ENCODE measurements at regions not wholly inside any gene's neighbourhood (a gene's known extent, or its start where the extent isn't known, plus 50 kb on each side); places are given as distances from the start of the nearest gene placed in this dataset.

DNA sequence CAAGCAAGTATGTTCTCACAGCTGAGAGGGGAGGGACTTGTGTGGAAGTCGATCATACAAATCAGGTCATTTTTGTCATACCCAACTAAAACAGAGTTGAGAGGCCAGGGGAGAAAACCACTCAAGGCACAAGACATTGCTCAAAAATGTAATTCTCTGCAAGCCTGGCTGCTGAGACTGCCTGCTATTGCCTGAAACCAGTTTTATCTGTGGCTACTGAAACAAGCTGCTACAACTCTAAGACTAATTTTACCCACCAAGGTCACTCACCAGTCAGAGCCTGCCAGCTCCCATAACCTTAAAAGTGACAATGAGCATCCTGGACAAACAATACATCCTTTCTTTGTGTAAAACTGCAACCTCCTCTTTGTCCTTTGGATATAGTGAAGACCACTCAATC is 54.1 kb upstream of the CST7 start:
- H2AK5ac ChIP-seq (ENCODE audit: low read depth, low read length) = no peak overlapping the region
- no CpG with 5 or more reads among the region's 1 CpG for WGBS, 2 experiments (ENCODE audit: extremely low coverage in 2 of 2, insufficient read length in 1 of 2)
- no peak overlapping the region for H3K9ac ChIP-seq (ENCODE audit: low read depth, low read length)
- H3K27me3 ChIP-seq (ENCODE audit: control insufficient read depth, insufficient read depth, low read length) = no peaks in the 10 kb centered on the region
- no TSS peak for BruUV-seq (replicated peaks)
- H4K91ac ChIP-seq (ENCODE audit: insufficient read depth, low read depth, low read length) = no peak overlapping the region
- no peak overlapping the region for H2BK120ac ChIP-seq (ENCODE audit: low read depth, low read length)
- H3K14ac ChIP-seq (replicated peaks; ENCODE audit: low read depth, low read length) = no peak overlapping the region
- POLR2A ChIA-PET (ENCODE audit: unreplicated experiment) = no interaction called here
- H3K18ac ChIP-seq (ENCODE audit: low read depth, low read length) = no peak overlapping the region
- no peak overlapping the region for H3K23ac ChIP-seq (ENCODE audit: low read depth, low read length)
- CTCF ChIA-PET = no interaction called here
- no peak overlapping the region for H2BK20ac ChIP-seq (ENCODE audit: low read depth, low read length)
- no peak overlapping the region for H3K4ac ChIP-seq (ENCODE audit: low read depth, low read length)
- intact Hi-C loops (cut with micrococcal nuclease) = no loop called here
- no peak overlapping the region for H2BK5ac ChIP-seq (ENCODE audit: low read depth, low read length, poor library complexity, severe bottlenecking)
- DNase-seq (no peak), ATAC-seq (ENCODE audit: low read depth) (no peak)
- H3K79me1 ChIP-seq (ENCODE audit: low read depth in 1 of 2, low read length in 2 of 2) = no peaks in the 10 kb centered on the region
- H3K4me2 ChIP-seq (ENCODE audit: low read depth, low read length) = no peak overlapping the region
- no peak overlapping the region for H2BK15ac ChIP-seq (ENCODE audit: low read depth, low read length)
- no peak overlapping the region for H4K8ac ChIP-seq (ENCODE audit: low read depth in 2 of 2, low read length in 2 of 2)
- no peaks in the 10 kb centered on the region for H3K4me1 ChIP-seq (ENCODE audit: control insufficient read depth, insufficient read depth, low read length)
- no peak overlapping the region for H2AFZ ChIP-seq (replicated peaks; ENCODE audit: low read length, poor library complexity)
- no peak for TF ChIP-seq POLR2A (IDR thresholded peaks at IDR 0.05; ENCODE audit: low read depth, low read length)
- TF ChIP-seq MXI1 (IDR thresholded peaks at IDR 0.05; ENCODE audit: borderline replicate concordance, low read depth, low read length) = no peak
- no peak for TF ChIP-seq RCOR1 (IDR thresholded peaks at IDR 0.05; ENCODE audit: insufficient replicate concordance, low read length)
- TF ChIP-seq FOS (IDR thresholded peaks at IDR 0.05; ENCODE audit: low read depth, low read length) = no peak
- TF ChIP-seq MAFK (IDR thresholded peaks at IDR 0.05; ENCODE audit: low read depth, low read length) = no peak
- no peak for TF ChIP-seq RFX5 (IDR thresholded peaks at IDR 0.05; ENCODE audit: low read depth, low read length)
- no peak for TF ChIP-seq RAD21 (IDR thresholded peaks at IDR 0.05; ENCODE audit: low read length)
- TF ChIP-seq, protein P1, sequence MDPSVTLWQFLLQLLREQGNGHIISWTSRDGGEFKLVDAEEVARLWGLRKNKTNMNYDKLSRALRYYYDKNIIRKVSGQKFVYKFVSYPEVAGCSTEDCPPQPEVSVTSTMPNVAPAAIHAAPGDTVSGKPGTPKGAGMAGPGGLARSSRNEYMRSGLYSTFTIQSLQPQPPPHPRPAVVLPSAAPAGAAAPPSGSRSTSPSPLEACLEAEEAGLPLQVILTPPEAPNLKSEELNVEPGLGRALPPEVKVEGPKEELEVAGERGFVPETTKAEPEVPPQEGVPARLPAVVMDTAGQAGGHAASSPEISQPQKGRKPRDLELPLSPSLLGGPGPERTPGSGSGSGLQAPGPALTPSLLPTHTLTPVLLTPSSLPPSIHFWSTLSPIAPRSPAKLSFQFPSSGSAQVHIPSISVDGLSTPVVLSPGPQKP (IDR thresholded peaks at IDR 0.05; ENCODE audit: borderline replicate concordance, low read depth, low read length) = no peak
- TF ChIP-seq MAZ (IDR thresholded peaks at IDR 0.05; ENCODE audit: borderline replicate concordance, low read depth, low read length) = no peak
- no peak for TF ChIP-seq CHD1 (IDR thresholded peaks at IDR 0.05; ENCODE audit: low read depth, low read length)
- no peak for TF ChIP-seq SMC3 (IDR thresholded peaks at IDR 0.05; ENCODE audit: low read depth, low read length)
- H3K36me3 ChIP-seq (ENCODE audit: control insufficient read depth, insufficient read depth, low read length) = no peaks in the 10 kb centered on the region
- no peaks in the 10 kb centered on the region for H3K9me1 ChIP-seq (ENCODE audit: insufficient read depth, low read length)
- dilution Hi-C loops (cut with HindIII; ENCODE audit: low sequenced_read_pairs, unreplicated experiment) = no loop called here
- no peaks in the 10 kb centered on the region; the same call in 1 of the 2 replicates for H3K9me3 ChIP-seq (ENCODE audit: control insufficient read depth, insufficient read depth, low read length)
- H4K20me1 ChIP-seq (ENCODE audit: insufficient read depth, low read length) = no peaks in the 10 kb centered on the region
- no peak overlapping the region for H2AK9ac ChIP-seq (replicated peaks; ENCODE audit: low read depth, low read length, poor library complexity)
- H3K56ac ChIP-seq (ENCODE audit: extremely low read depth, insufficient read depth, low read length) = no peak overlapping the region
- no peak overlapping the region for H3K4me3 ChIP-seq (ENCODE audit: insufficient read depth, low read depth, low read length)
- no peak overlapping the region for H3K27ac ChIP-seq (ENCODE audit: insufficient read depth, low read length)
- in situ Hi-C loops (cut with MboI; ENCODE audit: low sequenced_read_pairs) = no loop called here
- no peak overlapping the region for H4K5ac ChIP-seq (ENCODE audit: low read depth, low read length)
